ENCODE measurements at regions not wholly inside any gene's neighbourhood (a gene's known extent, or its start where the extent isn't known, plus 50 kb on each side); places are given as distances from the start of the nearest gene placed in this dataset.

DNA sequence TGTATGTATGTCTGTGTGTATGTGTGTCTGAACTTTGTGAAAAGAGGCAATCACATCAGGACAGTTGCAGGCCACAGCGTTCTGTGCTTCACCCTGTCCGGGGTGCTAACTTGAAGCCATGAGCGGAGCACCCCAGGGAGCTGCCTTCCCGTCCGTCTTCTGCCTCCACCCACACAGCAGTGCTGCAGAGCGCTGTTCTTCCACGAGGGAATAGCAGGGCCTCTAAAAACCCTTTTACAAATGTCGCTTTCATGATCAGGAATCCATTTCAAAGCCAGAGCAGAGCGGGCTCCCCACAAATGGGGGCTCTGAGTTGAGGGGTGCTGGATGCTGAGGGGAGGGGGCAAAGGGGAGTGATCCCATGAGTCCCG is 131.5 kb downstream of the RNASET2 start:
- Histone ChIP-seq H3K9me3 (replicated peaks; ENCODE audit: control insufficient read depth, insufficient read depth, low read length) (no peaks in the 10 kb centered on the region), H3K9me1 (replicated peaks; ENCODE audit: control insufficient read depth, extremely low read depth, insufficient read depth, low read length) (no peaks in the 10 kb centered on the region), H3K4me3 (replicated peaks in 1 of 3; ENCODE audit: insufficient read depth in 1 of 3, low read depth in 1 of 3, low read length in 3 of 3) (no peak overlapping the region), H2AFZ (ENCODE audit: low read depth, low read length) (no peak overlapping the region), H4K20me1 (replicated peaks; ENCODE audit: control insufficient read depth, extremely low read depth, insufficient read depth, low read length) (no peaks in the 10 kb centered on the region), H3K79me2 (ENCODE audit: control insufficient read depth, insufficient read depth, low read length) (no peaks in the 10 kb centered on the region), H3K36me3 (ENCODE audit: control insufficient read depth in 2 of 2, extremely low read depth in 1 of 2, insufficient read depth in 2 of 2, low read length in 2 of 2) (no peaks in the 10 kb centered on the region), H3K27ac (ENCODE audit: insufficient read depth, low read depth, low read length) (no peak overlapping the region), H3K27me3 (ENCODE audit: control insufficient read depth in 2 of 2, insufficient read depth in 2 of 2, low read length in 2 of 2) (no peaks in the 10 kb centered on the region), H3K4me2 (ENCODE audit: insufficient read depth, low read length) (no peak overlapping the region), H3K4me1 (ENCODE audit: control insufficient read depth, extremely low read depth, insufficient read depth, low read length) (no peaks in the 10 kb centered on the region), H3K9ac (replicated peaks; ENCODE audit: extremely low read depth, insufficient read depth, low read length) (no peak overlapping the region)
- BruUV-seq (replicated peaks), result no TSS peak
- TF ChIP-seq, protein P1, sequence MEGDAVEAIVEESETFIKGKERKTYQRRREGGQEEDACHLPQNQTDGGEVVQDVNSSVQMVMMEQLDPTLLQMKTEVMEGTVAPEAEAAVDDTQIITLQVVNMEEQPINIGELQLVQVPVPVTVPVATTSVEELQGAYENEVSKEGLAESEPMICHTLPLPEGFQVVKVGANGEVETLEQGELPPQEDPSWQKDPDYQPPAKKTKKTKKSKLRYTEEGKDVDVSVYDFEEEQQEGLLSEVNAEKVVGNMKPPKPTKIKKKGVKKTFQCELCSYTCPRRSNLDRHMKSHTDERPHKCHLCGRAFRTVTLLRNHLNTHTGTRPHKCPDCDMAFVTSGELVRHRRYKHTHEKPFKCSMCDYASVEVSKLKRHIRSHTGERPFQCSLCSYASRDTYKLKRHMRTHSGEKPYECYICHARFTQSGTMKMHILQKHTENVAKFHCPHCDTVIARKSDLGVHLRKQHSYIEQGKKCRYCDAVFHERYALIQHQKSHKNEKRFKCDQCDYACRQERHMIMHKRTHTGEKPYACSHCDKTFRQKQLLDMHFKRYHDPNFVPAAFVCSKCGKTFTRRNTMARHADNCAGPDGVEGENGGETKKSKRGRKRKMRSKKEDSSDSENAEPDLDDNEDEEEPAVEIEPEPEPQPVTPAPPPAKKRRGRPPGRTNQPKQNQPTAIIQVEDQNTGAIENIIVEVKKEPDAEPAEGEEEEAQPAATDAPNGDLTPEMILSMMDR (IDR thresholded peaks at IDR 0.05; ENCODE audit: extremely low read depth in 1 of 2, insufficient read depth in 1 of 2, low read depth in 1 of 2, low read length in 2 of 2), result no peak
- TF ChIP-seq POLR2AphosphoS5 (IDR thresholded peaks at IDR 0.05; ENCODE audit: insufficient read depth, low read depth, low read length), result no peak
- no peak for TF ChIP-seq POLR2A (IDR thresholded peaks at IDR 0.05; ENCODE audit: low read depth, low read length)
- TF ChIP-seq MYC (IDR thresholded peaks at IDR 0.05; ENCODE audit: low read depth, low read length), result no peak
- no peak for TF ChIP-seq EZH2 (IDR thresholded peaks at IDR 0.05; ENCODE audit: borderline replicate concordance, low read depth, low read length, severe bottlenecking)
- TF ChIP-seq FOS (IDR thresholded peaks at IDR 0.05; ENCODE audit: borderline replicate concordance, insufficient read depth, low read length), result no peak
- TF ChIP-seq JUN (IDR thresholded peaks at IDR 0.05; ENCODE audit: borderline replicate concordance, insufficient read depth, insufficient read length, low read depth), result no peak
- TF ChIP-seq, protein P2, sequence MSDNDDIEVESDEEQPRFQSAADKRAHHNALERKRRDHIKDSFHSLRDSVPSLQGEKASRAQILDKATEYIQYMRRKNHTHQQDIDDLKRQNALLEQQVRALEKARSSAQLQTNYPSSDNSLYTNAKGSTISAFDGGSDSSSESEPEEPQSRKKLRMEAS (IDR thresholded peaks at IDR 0.05; ENCODE audit: insufficient read depth, insufficient read length), result no peak
- no peak for TF ChIP-seq GATA2 (IDR thresholded peaks at IDR 0.05; ENCODE audit: insufficient read depth, insufficient read length, low read depth, low read length)
- dilution Hi-C loops (cut with MboI; ENCODE audit: extremely low pct_ligation_motif_present, low sequenced_read_pairs), result no loop called here
- CTCF ChIA-PET, result no interaction called here
- intact Hi-C loops (cut with micrococcal nuclease), result no loop called here
- POLR2A ChIA-PET, result no interaction called here
- DNase-seq (ENCODE audit: low read depth, low spot score) (no peak), FAIRE-seq (no peak)

All from endothelial cell of umbilical vein (primary cell).